GM19239 (cell line): ENCODE measurements at regions not wholly inside any gene's neighbourhood (a gene's known extent, or its start where the extent isn't known, plus 50 kb on each side); places are given as distances from the start of the nearest gene placed in this dataset.
"Not testable (repeated sequence)": the region's sequence is repeated elsewhere in the genome, so short reads cannot be mapped to it uniquely, and the experiment has no call there.

Experiments
- DNase-seq: peaks from one replicate; pipeline ENCODE4 v3.0.0; 2011; ENCODE audit warnings: low spot score; ENCODE audit not compliant: insufficient read length
- FAIRE-seq: peaks from 2 replicates; lab custom pipeline; 2011; peaks lifted over from hg19 to GRCh38; lab: Jason Lieb, UNC

GRCh38 chr22:22714600-22715335 is 70.4 kb downstream of the GGTLC2 start:
- DNase-seq: peak; percentile 20
- FAIRE-seq: peak; percentile 93

DNA sequence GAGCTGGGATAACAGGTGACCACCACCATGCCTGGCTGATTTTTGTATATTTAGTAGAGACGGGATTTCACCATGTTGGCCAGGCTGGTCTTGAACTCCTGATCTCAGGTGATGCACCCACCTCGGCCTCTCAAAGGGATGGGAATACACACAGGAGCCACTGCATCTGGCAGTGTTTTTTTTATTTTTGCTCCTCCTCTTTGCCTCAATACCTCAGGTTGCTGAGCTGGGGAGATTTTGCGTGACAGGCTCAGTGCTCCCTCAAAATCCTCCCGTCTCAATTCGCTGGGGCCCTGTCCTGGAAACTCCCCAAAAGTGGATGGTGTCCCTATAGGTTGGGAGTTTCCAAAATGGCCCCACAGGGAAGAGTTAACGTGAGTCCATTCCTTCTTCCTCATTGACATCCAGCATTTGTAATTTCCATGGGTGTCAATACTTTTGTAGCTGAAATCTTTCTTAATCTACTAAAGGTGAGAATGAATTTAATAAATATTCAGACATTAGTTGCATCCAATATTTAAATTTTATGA is 71.8 kb downstream of the GGTLC2 start:
- DNase-seq (no peak), FAIRE-seq (no peak)

GRCh38 chr22:22717664-22718063 is 73.2 kb downstream of the GGTLC2 start:
- DNase-seq (no peak), FAIRE-seq (no peak)

DNA sequence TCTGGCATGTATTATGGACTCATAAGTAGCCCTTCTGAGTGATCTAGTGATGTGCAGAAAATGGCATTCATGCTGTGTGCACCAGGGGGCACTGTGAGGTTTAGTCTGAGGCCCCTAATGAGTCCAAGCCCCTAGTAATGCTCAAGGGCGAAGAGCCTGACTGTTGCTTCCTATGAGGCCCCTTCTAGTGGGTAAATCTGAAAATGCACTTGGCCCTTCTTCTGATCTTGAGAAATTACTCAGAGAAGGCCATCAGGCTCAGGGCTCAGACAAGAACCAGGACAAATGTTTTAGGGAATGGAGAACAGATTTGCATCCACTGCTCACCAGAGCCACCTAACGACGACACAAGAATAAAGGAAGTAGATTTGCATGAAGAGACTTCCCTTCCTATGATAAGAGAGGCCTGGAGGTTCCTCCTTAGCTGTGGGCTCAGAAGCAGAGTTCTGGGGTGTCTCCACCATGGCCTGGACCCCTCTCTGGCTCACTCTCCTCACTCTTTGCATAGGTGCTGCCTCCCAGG is 75.8 kb downstream of the GGTLC2 start:
- DNase-seq (peak; percentile 45), FAIRE-seq (peak; percentile 99)

GRCh38 chr22:22720724-22721261 is 76.4 kb downstream of the GGTLC2 start:
- DNase-seq: peak; percentile 30
- peak; percentile 95 for FAIRE-seq

- FAIRE-seq: peak; percentile 64
- no peak for DNase-seq
These were observed 77.4 kb downstream of the GGTLC2 start for GRCh38 chr22:22721681-22722354.

DNA sequence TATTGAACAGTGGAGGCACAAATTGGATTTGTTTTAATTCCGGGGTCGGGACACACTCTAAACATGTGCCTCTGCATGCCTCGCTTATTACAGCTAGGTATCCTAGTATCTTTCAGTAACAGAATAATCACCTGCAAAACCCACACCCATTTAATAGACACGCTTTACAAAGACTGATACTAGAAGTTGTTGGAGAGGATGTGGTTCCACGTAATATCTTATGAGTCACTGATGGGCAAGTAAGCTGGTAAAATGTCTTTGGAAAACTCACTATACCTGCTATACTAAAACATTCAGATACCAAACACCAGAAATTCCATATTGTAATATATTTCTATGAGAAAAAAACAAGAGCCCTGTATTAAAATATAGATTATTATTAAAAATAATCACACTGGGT is 84.0 kb downstream of the GGTLC2 start:
- FAIRE-seq (no peak), DNase-seq (no peak)

DNA sequence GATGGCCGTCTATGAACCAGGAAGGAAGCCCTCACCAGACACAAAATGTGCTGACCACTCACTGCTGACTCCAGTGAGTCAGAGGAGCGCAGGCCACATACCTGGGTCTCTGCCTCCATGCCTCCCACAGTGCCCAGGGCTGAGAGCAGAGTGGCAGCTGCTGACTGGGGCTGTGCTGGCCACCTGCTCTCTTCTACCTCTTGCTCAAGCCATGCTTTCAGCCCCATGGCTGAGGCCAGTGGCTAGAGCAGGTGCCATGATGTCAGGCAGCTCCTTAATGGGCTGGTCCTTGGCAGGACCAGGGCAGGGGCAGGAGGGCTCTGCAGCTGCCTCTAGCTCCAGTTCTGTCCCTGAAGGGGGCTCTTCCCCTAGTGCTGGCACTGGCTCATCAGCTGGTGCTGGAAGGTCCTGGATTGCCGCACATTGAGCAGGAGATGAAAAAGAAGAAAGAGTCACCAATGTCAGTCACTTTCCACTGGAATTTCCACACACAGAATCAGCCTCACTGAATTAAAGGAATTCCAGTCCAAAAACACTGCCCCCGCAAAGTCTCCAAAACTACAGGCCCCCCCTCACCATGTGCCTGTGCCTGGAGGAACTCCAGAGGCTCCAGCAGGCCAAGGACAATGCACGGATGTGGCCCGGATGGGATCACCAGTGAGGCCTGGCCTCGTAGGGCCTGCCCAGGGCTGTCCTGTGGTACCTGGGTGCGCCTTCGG is 86.4 kb downstream of the GGTLC2 start:
- no peak for DNase-seq
- FAIRE-seq: no peak

DNA sequence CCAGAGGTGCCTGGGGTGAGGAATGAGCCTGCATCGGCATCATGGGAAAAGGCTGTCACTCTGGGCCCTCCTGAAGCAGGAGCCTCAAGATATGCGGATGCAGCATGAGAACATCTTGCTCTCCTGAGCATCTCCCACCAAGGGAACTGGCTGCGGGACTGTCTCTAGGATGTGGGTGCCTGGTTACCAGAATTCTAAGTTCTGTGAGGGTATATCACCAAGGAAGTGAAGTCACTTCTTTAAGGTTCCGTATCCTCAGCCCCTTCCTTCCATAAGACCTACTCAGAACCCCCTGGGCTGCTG is 86.9 kb downstream of the GGTLC2 start:
- FAIRE-seq (no peak), DNase-seq (no peak)

GRCh38 chr22:22733006-22733405 is 88.6 kb downstream of the GGTLC2 start:
- not testable (repeated sequence) for FAIRE-seq, DNase-seq

GRCh38 chr22:22733881-22734373 is 89.5 kb downstream of the GGTLC2 start:
- FAIRE-seq (no peak), DNase-seq (no peak)

GRCh38 chr22:22734395-22735272 is 90.2 kb downstream of the GGTLC2 start:
- FAIRE-seq: not testable (repeated sequence)

GRCh38 chr22:22735276-22735675 is 90.9 kb downstream of the GGTLC2 start:
- FAIRE-seq: not testable (repeated sequence)

More at GRCh38 chr22:22734395-22735272, 90.2 kb downstream of the GGTLC2 start:
- DNase-seq: not testable (repeated sequence)

GRCh38 chr22:22735695-22736611 is 91.5 kb downstream of the GGTLC2 start:
- FAIRE-seq (no peak), DNase-seq (no peak)

More at GRCh38 chr22:22735276-22735675, 90.9 kb downstream of the GGTLC2 start:
- not testable (repeated sequence) for DNase-seq

GRCh38 chr22:22737590-22737989 is 93.2 kb downstream of the GGTLC2 start:
- FAIRE-seq (no peak), DNase-seq (no peak)

DNA sequence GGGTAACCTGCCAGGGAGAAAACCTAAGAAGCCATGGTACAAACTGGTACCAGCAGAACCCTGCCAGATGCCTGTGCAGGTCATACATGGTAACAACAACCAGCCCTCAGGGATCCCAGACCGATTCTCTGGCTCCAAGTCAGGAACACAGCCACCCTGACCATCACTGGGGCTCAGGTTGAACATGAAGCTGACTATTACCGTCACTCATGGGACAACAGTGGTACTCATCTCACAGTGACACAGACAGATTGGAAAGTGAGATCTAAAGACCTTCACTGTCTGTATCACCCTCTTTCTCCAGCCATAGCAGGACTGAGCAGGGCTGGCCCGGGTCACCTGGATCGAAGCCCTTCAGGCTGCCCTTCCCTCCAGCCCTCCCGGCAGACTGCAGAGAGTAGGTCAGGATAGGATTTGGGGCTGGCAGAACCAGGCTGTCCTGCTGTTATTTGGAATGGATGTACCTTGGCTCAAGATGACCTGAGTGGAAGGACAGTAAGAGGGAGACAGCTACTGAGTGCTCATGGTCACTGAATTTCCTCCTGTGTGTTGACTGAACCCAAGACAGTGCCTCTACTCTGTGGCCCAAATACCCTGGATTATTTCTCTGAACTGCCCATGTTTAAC is 94.7 kb downstream of the GGTLC2 start:
- FAIRE-seq: no peak

GRCh38 chr22:22740560-22741276 is 96.3 kb downstream of the GGTLC2 start:
- DNase-seq: no peak

More for the DNA sequence above, 94.7 kb downstream of the GGTLC2 start:
- DNase-seq: no peak

More at GRCh38 chr22:22740560-22741276, 96.3 kb downstream of the GGTLC2 start:
- no peak for FAIRE-seq
